Fibroblast of lung (primary cell): ENCODE measurements at regions not wholly inside any gene's neighbourhood (a gene's known extent, or its start where the extent isn't known, plus 50 kb on each side); places are given as distances from the start of the nearest gene placed in this dataset.

ENCODE experiments used
- DNase-seq, 2 donors: peaks; one replicate each; pipeline versions ENCODE4 v3.0.0 to v3.0.0-alpha.2; 2010; ENCODE audit warnings: low read depth in 2 of 2
- H2AFZ ChIP-seq: 2 replicates; pipeline ENCODE4 v1.5.1; 2012; ENCODE audit warnings: low read length, control low read depth, inconsistent platforms
- H3K27ac ChIP-seq: 2 replicates; pipeline ENCODE4 v1.5.1; 2011; ENCODE audit warnings: low read length, control low read depth; ENCODE audit not compliant: insufficient read depth
- H3K27me3 ChIP-seq: 2 replicates; pipeline ENCODE4 v1.5.1; 2011; ENCODE audit warnings: mild to moderate bottlenecking, low read length; ENCODE audit not compliant: control insufficient read depth, insufficient read depth
- H3K36me3 ChIP-seq: 2 replicates; pipeline ENCODE4 v1.5.1; 2011; ENCODE audit warnings: low read length; ENCODE audit not compliant: control insufficient read depth, insufficient read depth
- H3K4me1 ChIP-seq: 2 replicates; pipeline ENCODE4 v1.5.1; 2011; ENCODE audit warnings: low read length; ENCODE audit not compliant: control insufficient read depth, insufficient read depth; ENCODE audit errors: extremely low read depth
- H3K4me2 ChIP-seq: 2 replicates; pipeline ENCODE4 v1.5.1; 2011; ENCODE audit warnings: low read length, control low read depth; ENCODE audit not compliant: insufficient read depth; ENCODE audit errors: extremely low read depth
- H3K4me3 ChIP-seq, 4 experiments: fragments of 200-600 bp in 1 of 4; sonication (generic) in 1 of 4; replicated peaks in 1 of 4; 2 replicates each; pipeline ENCODE4 v1.5.1; 2011 to 2016; ENCODE audit warnings: low read length in 4 of 4, low read depth in 3 of 4, mild to moderate bottlenecking in 3 of 4, control low read depth in 2 of 4, inconsistent platforms in 1 of 4, mixed read lengths in 1 of 4; ENCODE audit not compliant: insufficient read depth in 1 of 4; ENCODE audit errors: control extremely low read depth in 1 of 4
- H3K79me2 ChIP-seq: 2 replicates; pipeline ENCODE4 v1.5.1; 2012; ENCODE audit warnings: mild to moderate bottlenecking, low read length, inconsistent platforms; ENCODE audit not compliant: control insufficient read depth, insufficient read depth
- H3K9ac ChIP-seq: 2 replicates; pipeline ENCODE4 v1.5.1; 2011; ENCODE audit warnings: mild to moderate bottlenecking, low read length, control low read depth; ENCODE audit not compliant: insufficient read depth
- H3K9me3 ChIP-seq: 2 replicates; pipeline ENCODE4 v1.5.1; 2012; ENCODE audit warnings: low read depth, low read length; ENCODE audit not compliant: control insufficient read depth, insufficient read depth
- H4K20me1 ChIP-seq: 2 replicates; pipeline ENCODE4 v1.5.1; 2011; ENCODE audit warnings: low read length; ENCODE audit not compliant: control insufficient read depth, insufficient read depth; ENCODE audit errors: extremely low read depth
- EZH2 ChIP-seq: IDR thresholded peaks from 2 replicates; pipeline ENCODE4 v1.5.1; 2012; ENCODE audit warnings: low read length, control low read depth, mild to moderate bottlenecking; ENCODE audit errors: missing control alignments
- TF ChIP-seq, protein P1 (sequence below), 2 donors: IDR thresholded peaks in 1 of 2; conservative IDR thresholded peaks in 1 of 2; 1 replicate in 1 of 2; 2 replicates in 1 of 2; pipeline ENCODE4 v1.5.1; 2011 to 2012; ENCODE audit warnings: low read length in 2 of 2, control low read depth in 1 of 2, inconsistent platforms in 1 of 2, low read depth in 1 of 2, mild to moderate bottlenecking in 1 of 2

DNA sequence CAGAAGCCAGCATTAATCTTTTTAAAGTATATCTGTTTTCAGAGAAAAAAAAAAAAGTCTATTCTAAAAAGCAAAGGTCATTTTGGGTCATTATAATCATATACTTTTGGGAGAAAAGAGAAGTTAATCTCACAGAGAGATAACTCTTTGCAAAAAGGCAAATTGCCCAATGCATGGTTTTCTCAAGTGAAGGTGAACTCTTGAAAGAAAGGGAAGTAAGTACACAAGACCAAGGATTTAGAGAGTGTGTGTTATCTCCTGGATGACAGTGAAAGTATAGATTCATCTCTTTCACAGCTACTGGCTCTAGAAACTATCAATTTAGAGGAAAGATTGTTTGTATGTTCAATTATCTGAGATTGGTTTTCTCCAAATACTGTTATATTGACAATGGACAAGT lies 151.4 kb downstream of the CD8B2 start:
- H3K79me2 ChIP-seq = no peaks in the 10 kb centered on the region
- DNase-seq = no peak
- no peak overlapping the region for H2AFZ ChIP-seq
- H3K4me1 ChIP-seq = no peaks in the 10 kb centered on the region
- no peaks in the 10 kb centered on the region for H3K36me3 ChIP-seq
- no peaks in the 10 kb centered on the region for H3K9me3 ChIP-seq
- H3K4me2 ChIP-seq = no peak overlapping the region
- no peaks in the 10 kb centered on the region for H4K20me1 ChIP-seq
- no peak overlapping the region for H3K9ac ChIP-seq
- H3K27ac ChIP-seq = no peak overlapping the region
- no peak overlapping the region for H3K4me3 ChIP-seq
- no peaks in the 10 kb centered on the region for H3K27me3 ChIP-seq
- TF ChIP-seq EZH2 = no peak
- TF ChIP-seq, protein P1, sequence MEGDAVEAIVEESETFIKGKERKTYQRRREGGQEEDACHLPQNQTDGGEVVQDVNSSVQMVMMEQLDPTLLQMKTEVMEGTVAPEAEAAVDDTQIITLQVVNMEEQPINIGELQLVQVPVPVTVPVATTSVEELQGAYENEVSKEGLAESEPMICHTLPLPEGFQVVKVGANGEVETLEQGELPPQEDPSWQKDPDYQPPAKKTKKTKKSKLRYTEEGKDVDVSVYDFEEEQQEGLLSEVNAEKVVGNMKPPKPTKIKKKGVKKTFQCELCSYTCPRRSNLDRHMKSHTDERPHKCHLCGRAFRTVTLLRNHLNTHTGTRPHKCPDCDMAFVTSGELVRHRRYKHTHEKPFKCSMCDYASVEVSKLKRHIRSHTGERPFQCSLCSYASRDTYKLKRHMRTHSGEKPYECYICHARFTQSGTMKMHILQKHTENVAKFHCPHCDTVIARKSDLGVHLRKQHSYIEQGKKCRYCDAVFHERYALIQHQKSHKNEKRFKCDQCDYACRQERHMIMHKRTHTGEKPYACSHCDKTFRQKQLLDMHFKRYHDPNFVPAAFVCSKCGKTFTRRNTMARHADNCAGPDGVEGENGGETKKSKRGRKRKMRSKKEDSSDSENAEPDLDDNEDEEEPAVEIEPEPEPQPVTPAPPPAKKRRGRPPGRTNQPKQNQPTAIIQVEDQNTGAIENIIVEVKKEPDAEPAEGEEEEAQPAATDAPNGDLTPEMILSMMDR (conservative IDR thresholded peaks at IDR 0.05 in 1 of 2, IDR thresholded peaks at IDR 0.05 in 1 of 2; ENCODE audit: low read depth in 1 of 2, low read length in 2 of 2) = no peak

DNA sequence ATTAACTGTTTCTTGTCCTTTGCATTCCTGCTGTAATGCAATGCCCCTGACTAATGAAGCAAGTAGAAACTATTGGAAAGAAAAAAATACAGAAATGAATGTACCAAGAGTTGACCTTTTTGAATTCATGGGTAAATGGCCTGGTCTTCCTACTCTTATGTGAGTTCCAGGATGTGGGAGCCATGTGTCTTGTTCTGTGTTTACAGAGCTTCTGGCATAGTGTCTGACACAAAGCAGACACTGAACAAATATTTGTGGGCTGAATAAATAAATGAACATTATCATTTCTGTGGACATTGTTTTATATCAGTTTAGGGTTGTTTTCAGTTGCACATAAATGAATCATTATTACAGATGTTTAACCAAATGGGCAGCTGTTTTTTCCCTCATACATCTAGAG lies 155.5 kb downstream of the CD8B2 start:
- Histone ChIP-seq H3K4me3 (no peak overlapping the region), H3K9me3 (no peaks in the 10 kb centered on the region), H3K79me2 (no peaks in the 10 kb centered on the region), H3K9ac (no peak overlapping the region), H2AFZ (no peak overlapping the region), H3K27me3 (no peaks in the 10 kb centered on the region), H4K20me1 (no peaks in the 10 kb centered on the region), H3K4me2 (no peak overlapping the region), H3K27ac (no peak overlapping the region), H3K4me1 (no peaks in the 10 kb centered on the region), H3K36me3 (no peaks in the 10 kb centered on the region)
- DNase-seq = no peak
- no peak for TF ChIP-seq EZH2
- TF ChIP-seq, protein P1 (conservative IDR thresholded peaks at IDR 0.05 in 1 of 2, IDR thresholded peaks at IDR 0.05 in 1 of 2; ENCODE audit: low read depth in 1 of 2, low read length in 2 of 2) = no peak

DNA sequence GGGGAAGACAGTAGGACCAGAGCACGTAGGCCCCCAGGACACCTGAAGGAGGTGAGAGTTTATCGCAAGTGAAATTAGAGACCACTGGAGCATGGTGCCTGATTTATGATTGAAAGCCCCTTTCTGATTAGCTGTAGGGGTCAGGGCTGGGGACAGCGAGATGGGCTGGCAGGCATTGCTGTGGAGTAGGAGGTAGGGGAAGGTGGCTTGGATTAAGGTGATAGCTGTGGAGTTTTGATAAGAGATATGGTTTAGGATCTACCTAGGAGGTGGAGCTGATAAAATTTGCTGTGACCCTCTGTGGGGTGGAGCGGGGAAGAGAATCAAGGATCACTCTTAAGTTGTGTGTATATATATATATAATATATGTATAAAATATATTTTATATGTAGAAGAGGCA lies 157.5 kb downstream of the CD8B2 start:
- no peaks in the 10 kb centered on the region for H3K4me1 ChIP-seq
- no peak overlapping the region for H3K9ac ChIP-seq
- no peak overlapping the region for H3K4me2 ChIP-seq
- no peaks in the 10 kb centered on the region for H4K20me1 ChIP-seq
- no peak overlapping the region for H2AFZ ChIP-seq
- no peaks in the 10 kb centered on the region for H3K9me3 ChIP-seq
- DNase-seq = no peak
- TF ChIP-seq EZH2 = no peak
- TF ChIP-seq, protein P1 (conservative IDR thresholded peaks at IDR 0.05 in 1 of 2, IDR thresholded peaks at IDR 0.05 in 1 of 2; ENCODE audit: low read depth in 1 of 2, low read length in 2 of 2) = no peak
- no peak overlapping the region for H3K4me3 ChIP-seq
- H3K36me3 ChIP-seq = no peaks in the 10 kb centered on the region
- no peak overlapping the region for H3K27ac ChIP-seq
- H3K79me2 ChIP-seq = no peaks in the 10 kb centered on the region
- no peaks in the 10 kb centered on the region for H3K27me3 ChIP-seq
